ENCODE measurements at regions not wholly inside any gene's neighbourhood (a gene's known extent, or its start where the extent isn't known, plus 50 kb on each side); places are given as distances from the start of the nearest gene placed in this dataset.
A peak's percentile ranks its signal among the peaks of the same experiment; 100 is the strongest.
"Not testable (repeated sequence)": the region's sequence is repeated elsewhere in the genome, so short reads cannot be mapped to it uniquely, and the experiment has no call there.

DNA sequence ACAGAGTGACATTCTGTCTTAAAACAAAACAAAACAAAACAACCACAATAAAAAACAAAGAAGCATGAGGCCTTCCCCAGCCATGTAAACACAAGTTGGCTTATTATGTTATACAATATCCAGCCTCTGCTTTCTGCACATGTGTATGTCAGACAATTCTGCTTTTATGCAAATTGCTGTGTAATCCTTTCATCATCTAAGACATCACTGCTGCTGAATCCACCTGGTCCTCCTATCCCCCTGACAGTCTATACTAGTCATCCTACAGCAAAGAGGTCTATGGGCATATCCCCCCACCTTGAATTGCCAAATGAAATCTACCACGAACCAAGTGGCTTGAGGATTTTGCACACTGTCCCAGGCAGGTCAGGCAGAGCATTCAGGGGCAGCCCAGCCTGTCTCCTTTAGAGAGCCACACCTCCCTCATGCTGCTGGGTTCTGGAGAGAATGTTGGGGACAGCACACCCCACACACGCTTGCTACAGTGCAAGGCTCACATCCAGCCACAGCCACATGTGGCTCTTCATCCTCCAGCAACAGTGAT is 339.6 kb upstream of the CDH5 start:
- Mint-ChIP-seq H3K27me3 (ENCODE audit: insufficient read depth) (no peaks in the 10 kb centered on the region), H3K36me3 (ENCODE audit: low read depth) (peaks cover 6% of the 10 kb centered on the region), H3K27ac (no peak overlapping the region)

DNA sequence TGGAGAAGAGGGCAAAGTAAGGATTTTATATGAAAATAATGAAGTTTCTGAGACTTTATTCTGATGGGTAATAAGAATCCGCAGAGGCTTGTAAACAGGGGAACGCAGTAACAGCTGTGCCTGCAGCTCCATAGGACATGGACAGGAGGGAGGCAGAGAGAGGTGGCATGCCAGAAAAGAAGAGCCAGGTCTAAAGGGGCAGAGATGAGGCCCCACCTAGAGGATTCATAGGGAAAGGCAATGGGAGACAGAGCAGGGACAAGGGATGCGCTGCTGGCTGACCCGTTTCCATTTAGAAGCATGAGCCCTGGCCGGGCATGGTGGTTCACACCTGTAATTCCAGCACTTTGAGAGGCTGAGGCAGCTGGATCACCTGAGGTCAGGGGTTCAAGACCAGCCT is 340.3 kb upstream of the CDH5 start:
- no peak overlapping the region for H3K4me3 Mint-ChIP-seq
- Histone ChIP-seq H3K4me1 (ENCODE audit: control insufficient read depth, insufficient read depth, low read length) (no peaks in the 10 kb centered on the region), H3K9ac (ENCODE audit: extremely low read depth, low read length, poor library complexity, severe bottlenecking) (no peak overlapping the region), H3K4me3 (ENCODE audit: low read length) (no peak overlapping the region), H3K27me3 (ENCODE audit: control insufficient read depth, insufficient read depth, low read length, poor library complexity, severe bottlenecking) (no peaks in the 10 kb centered on the region), H3K36me3 (ENCODE audit: control insufficient read depth, insufficient read depth, low read length) (peaks cover 3% of the 10 kb centered on the region), H3K9me3 (ENCODE audit: control insufficient read depth, low read length) (peaks cover 25% of the 10 kb centered on the region), H3K27ac (ENCODE audit: low read depth, low read length) (no peak overlapping the region)
- H3K27ac Mint-ChIP-seq = no peak overlapping the region
- peaks cover 29% of the 10 kb centered on the region for H3K9me3 Mint-ChIP-seq
- H3K36me3 Mint-ChIP-seq (ENCODE audit: low read depth) = peaks cover 6% of the 10 kb centered on the region
- peak; percentile 72 for DNase-seq
- WGBS, 2 experiments (ENCODE audit: insufficient coverage in 1 of 2, insufficient read length in 1 of 2) = 82 to 90% methylated on average over 4 to 5 of the region's 5 CpGs
- TF ChIP-seq, protein P1, sequence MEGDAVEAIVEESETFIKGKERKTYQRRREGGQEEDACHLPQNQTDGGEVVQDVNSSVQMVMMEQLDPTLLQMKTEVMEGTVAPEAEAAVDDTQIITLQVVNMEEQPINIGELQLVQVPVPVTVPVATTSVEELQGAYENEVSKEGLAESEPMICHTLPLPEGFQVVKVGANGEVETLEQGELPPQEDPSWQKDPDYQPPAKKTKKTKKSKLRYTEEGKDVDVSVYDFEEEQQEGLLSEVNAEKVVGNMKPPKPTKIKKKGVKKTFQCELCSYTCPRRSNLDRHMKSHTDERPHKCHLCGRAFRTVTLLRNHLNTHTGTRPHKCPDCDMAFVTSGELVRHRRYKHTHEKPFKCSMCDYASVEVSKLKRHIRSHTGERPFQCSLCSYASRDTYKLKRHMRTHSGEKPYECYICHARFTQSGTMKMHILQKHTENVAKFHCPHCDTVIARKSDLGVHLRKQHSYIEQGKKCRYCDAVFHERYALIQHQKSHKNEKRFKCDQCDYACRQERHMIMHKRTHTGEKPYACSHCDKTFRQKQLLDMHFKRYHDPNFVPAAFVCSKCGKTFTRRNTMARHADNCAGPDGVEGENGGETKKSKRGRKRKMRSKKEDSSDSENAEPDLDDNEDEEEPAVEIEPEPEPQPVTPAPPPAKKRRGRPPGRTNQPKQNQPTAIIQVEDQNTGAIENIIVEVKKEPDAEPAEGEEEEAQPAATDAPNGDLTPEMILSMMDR (conservative IDR thresholded peaks at IDR 0.05) = peak; percentile 73
- no peaks in the 10 kb centered on the region for H3K27me3 Mint-ChIP-seq (ENCODE audit: insufficient read depth)
- no peaks in the 10 kb centered on the region for H3K4me1 Mint-ChIP-seq

More for the DNA sequence above, 339.6 kb upstream of the CDH5 start:
- Histone ChIP-seq H3K4me1 (ENCODE audit: control insufficient read depth, insufficient read depth, low read length) (no peaks in the 10 kb centered on the region), H3K4me3 (ENCODE audit: low read length) (no peak overlapping the region), H3K9ac (ENCODE audit: extremely low read depth, low read length, poor library complexity, severe bottlenecking) (no peak overlapping the region), H3K27ac (ENCODE audit: low read depth, low read length) (no peak overlapping the region), H3K9me3 (ENCODE audit: control insufficient read depth, low read length) (peaks cover 23% of the 10 kb centered on the region), H3K27me3 (ENCODE audit: control insufficient read depth, insufficient read depth, low read length, poor library complexity, severe bottlenecking) (no peaks in the 10 kb centered on the region), H3K36me3 (ENCODE audit: control insufficient read depth, insufficient read depth, low read length) (no peaks in the 10 kb centered on the region)
- H3K4me3 Mint-ChIP-seq = no peak overlapping the region
- 76 to 100% methylated on average over 1 to 2 of the region's 2 CpGs for WGBS, 2 experiments (ENCODE audit: insufficient coverage in 1 of 2, insufficient read length in 1 of 2)
- TF ChIP-seq, protein P1 (conservative IDR thresholded peaks at IDR 0.05) = no peak
- peaks cover 25% of the 10 kb centered on the region for H3K9me3 Mint-ChIP-seq
- no peaks in the 10 kb centered on the region for H3K4me1 Mint-ChIP-seq
- no peak for DNase-seq

DNA sequence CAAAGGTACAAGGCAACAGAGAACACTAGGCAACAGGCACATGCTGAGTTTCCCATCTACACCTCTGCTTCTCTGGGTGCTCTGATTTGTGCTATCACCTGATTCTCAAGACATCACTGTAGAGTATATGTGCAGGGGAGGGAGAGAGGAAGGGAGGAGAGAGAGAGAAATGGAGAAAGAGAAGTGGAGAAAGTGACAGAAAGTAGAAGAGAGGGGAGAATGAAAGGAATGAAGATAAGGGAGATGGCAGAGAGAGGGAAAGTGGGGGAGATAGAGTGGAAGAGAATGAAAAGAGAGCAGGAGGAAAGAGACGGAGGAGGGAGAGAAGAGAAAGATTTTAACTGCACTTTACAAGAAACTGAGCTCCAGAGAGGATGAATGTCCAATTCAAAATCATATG is 340.7 kb upstream of the CDH5 start:
- peaks cover 30% of the 10 kb centered on the region for H3K9me3 Mint-ChIP-seq
- H3K27ac ChIP-seq (ENCODE audit: low read depth, low read length) = no peak overlapping the region
- H3K4me3 Mint-ChIP-seq = no peak overlapping the region
- DNase-seq = no peak
- no peaks in the 10 kb centered on the region for H3K27me3 Mint-ChIP-seq (ENCODE audit: insufficient read depth)
- H3K4me1 Mint-ChIP-seq = no peaks in the 10 kb centered on the region
- TF ChIP-seq, protein P1 (conservative IDR thresholded peaks at IDR 0.05) = no peak
- 0% methylated on average over 1 of the region's 1 CpG for WGBS, 2 experiments (ENCODE audit: insufficient coverage in 1 of 2, insufficient read length in 1 of 2)
- H3K9ac ChIP-seq (ENCODE audit: extremely low read depth, low read length, poor library complexity, severe bottlenecking) = no peak overlapping the region
- no peak overlapping the region for H3K27ac Mint-ChIP-seq
- no peak overlapping the region for H3K4me3 ChIP-seq (ENCODE audit: low read length)
- peaks cover 30% of the 10 kb centered on the region for H3K9me3 ChIP-seq (ENCODE audit: control insufficient read depth, low read length)
- H3K36me3 ChIP-seq (ENCODE audit: control insufficient read depth, insufficient read depth, low read length) = peaks cover 3% of the 10 kb centered on the region
- H3K4me1 ChIP-seq (ENCODE audit: control insufficient read depth, insufficient read depth, low read length) = no peaks in the 10 kb centered on the region
- H3K27me3 ChIP-seq (ENCODE audit: control insufficient read depth, insufficient read depth, low read length, poor library complexity, severe bottlenecking) = no peaks in the 10 kb centered on the region
- peaks cover 6% of the 10 kb centered on the region for H3K36me3 Mint-ChIP-seq (ENCODE audit: low read depth)

DNA sequence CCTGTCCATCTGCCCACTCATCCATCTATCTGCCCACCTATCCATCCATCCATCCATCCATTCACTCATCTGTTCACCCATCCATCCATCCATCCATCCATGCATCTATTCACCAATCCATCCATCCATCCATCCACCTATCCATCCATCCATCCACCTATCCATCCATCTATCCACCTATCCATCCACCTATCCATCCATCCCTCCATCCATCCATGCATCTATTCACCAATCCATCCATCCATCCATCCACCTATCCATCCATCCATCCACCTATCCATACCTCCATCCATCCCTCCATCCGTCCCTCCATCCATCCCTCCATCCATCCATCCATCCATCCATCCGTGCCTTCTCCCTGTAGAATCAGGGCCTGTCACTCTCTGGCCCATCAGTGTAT is 341.9 kb upstream of the CDH5 start:
- peaks cover 35% of the 10 kb centered on the region for H3K9me3 Mint-ChIP-seq
- H3K9me3 ChIP-seq (ENCODE audit: control insufficient read depth, low read length) = peaks cover 34% of the 10 kb centered on the region
- H3K4me3 Mint-ChIP-seq; H3K4me3 ChIP-seq (ENCODE audit: low read length); DNase-seq; H3K27me3 Mint-ChIP-seq (ENCODE audit: insufficient read depth); H3K27ac ChIP-seq (ENCODE audit: low read depth, low read length); H3K27ac Mint-ChIP-seq; H3K4me1 ChIP-seq (ENCODE audit: control insufficient read depth, insufficient read depth, low read length); H3K9ac ChIP-seq (ENCODE audit: extremely low read depth, low read length, poor library complexity, severe bottlenecking); H3K4me1 Mint-ChIP-seq; H3K36me3 ChIP-seq (ENCODE audit: control insufficient read depth, insufficient read depth, low read length); H3K27me3 ChIP-seq (ENCODE audit: control insufficient read depth, insufficient read depth, low read length, poor library complexity, severe bottlenecking); H3K36me3 Mint-ChIP-seq (ENCODE audit: low read depth): not testable (repeated sequence)
- WGBS, 2 experiments (ENCODE audit: insufficient coverage in 1 of 2, insufficient read length in 1 of 2) = 80 to 84% methylated on average over 2 of the region's 2 CpGs

Data from endodermal cell (in vitro differentiated cells).